ENCODE measurements at regions not wholly inside any gene's neighbourhood (a gene's known extent, or its start where the extent isn't known, plus 50 kb on each side); places are given as distances from the start of the nearest gene placed in this dataset.
A peak's percentile ranks its signal among the peaks of the same experiment; 100 is the strongest.

DNA sequence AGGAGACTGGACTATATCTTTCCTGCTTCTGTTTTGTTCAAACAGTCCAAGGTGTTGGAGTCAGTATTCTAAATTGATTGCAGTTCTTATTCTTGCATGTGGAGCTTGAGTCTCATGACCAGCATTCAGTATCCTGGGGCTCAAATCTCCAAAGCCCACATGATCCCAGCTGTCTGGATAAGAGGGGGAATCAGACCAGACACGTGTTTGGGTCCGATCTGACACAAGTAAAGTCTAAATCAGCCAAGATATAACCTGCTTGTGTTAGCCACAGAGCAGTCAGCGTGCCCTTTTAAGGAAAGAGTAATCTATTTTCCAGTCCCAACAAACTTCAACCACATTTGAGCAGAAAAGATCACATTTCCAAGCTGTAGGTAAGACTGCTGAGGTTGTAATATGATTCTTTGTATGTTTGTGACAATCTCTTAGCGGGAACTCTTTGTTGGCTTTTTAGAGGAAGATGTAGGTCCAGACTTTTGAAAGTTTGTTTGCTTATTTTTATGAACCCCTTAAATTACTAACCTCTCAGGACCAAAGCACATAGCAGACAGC, 334.6 kb downstream of the SLC4A3 start:
- DNase-seq, result no peak

DNA sequence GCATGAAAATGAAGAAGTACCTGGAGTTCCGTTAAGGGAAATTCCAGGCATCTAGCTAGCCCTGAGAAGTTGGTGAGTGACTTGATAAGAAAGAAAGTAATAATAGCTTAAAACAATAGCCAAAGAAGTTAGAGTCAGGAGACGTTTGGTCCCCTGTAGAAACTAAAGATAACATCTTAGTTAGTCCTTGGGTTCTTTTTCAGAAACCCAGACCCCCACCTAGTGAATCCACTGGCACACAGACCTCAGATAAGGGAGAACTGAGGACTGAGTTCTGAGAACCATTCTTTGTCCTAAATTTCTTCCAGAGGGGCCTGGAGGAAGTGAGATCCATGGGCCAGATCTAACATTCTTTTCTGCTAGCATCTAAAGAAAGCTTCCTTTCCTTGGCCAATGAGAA, 335.4 kb downstream of the SLC4A3 start:
- DNase-seq, result no peak

DNA sequence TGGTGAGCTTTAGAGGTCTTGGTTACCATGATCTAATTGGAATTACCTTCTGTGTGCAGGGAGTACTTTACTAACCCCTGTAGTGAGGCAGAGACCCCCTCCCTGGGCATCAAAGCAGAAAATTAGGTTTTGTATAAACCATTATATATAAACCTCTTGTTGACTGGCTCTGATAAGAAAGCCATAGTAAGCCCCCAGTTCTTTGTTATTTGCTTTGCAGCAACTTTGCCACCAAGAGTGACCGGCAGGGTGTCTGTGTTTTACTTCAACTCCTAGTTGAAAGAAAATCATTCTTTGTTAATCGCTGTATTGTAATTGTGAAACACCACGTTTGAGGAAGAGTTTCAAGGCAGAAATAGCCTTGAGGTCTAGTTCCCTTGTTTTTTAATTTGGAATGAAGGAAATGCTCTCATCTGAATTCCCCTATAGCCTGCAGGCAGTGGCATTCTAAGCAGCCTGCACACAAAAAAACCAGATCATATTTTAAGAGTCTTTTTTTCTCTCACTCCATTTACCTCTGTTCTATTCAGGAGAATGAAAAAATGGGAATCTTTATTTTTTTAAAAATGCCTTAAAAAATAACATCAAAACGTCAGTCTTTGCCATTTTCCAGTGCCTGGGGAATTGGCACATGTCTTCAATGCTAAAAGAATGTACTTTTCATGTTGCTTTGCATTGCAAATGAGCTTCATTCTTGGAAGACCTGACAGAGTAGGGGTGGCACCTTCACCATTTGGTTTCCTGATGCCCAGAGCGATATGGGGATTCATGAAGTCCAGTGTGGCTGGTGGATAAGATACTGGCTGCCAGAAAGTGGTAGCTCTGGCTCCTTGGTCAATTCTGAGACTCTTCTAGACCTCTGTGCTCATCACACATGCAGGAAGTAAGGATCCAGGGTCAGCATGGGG, 338.1 kb downstream of the SLC4A3 start:
- no peak for DNase-seq

DNA sequence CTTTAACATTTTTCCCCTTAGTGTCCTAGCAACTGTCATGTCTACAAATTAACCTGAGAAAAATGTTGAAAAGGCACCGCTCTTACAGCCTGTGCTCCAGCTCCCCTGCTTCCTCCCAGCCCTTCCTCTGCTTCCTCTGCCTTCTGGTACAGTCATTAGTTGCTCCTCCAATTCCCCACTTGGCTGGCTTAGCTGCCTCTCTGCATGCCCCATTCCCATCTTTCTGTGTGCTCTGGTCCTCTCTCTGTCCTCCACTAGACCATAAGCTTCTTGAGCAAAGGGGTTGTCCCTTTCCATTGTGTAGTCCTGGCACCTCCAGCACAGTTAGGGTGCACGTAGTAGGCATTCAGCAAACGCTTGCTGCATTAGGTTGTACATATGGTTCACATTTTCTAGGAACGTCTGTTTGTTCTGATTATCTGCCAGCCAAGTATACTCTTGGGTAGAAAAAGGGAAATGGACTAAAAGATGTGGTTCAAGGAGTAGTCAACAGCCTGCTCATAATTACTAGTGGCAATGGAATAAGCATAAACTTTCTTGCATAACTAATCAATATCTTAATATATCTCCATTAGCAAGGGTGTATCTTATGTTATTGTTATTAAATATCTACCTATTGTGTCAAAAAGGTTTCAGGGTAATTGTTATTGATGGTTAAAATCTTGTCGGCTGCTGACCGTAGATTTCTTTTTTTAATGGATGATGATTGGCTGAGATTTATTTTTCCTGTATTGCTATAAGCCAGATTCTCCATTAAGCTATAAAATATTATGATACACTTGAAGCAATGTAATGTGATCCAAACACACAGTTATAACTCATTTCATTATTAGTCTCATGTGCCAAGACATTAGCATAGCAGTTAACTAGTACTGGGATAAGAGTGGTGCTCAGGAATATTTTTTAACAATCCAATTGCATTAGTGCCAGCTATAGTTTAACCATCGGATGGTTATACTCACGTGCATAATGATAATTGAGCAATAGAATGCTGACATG, 340.1 kb downstream of the SLC4A3 start:
- no peak for DNase-seq

DNA sequence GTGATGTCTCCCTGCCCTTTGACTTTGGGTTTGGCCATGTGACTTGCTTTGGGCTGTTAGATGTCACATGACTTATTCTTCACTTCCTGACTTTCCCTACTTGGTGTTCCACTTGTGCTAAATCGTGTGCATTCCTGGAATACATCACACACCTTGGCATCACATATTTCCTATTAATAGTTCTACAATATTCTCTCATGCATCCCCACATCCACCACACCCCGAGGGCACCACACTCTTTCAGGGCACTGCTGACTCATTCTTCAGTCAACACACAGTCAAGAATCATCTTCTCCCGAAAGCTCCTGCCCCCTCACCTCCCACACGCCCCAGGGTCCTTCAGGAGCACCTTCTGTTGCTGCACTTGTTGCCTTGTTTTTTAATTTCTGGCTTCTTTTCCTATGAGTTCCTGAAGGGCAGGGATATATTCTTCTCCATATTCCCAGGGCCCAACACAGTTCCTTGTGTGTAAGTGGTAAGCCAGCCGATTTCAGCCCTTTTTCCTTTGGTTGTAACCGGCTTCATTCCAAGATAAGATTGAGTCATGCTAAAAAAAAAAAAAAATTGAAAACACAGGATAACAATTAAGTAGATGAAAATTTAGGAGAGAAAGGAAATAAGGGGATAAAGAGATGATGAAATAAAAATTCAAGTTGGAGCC, 341.4 kb downstream of the SLC4A3 start:
- DNase-seq, result no peak

DNA sequence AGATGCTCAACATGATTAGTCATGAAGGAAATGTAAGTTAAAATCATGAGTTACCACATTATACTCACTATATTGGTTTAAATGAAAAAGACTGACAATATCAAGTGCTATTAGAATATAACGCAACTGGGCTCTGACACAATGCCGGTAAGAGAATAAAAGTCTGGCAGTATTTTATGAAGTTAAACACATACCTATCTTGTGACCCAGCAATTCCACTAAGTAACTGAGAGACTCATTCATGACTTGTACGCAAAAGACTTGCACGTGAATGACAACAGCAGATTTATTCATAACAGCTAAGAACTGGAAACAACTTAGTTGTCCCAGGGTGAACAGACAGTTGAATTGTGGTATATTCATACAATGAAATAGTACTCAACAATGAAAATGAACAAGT, 342.1 kb downstream of the SLC4A3 start:
- DNase-seq, result no peak

DNA sequence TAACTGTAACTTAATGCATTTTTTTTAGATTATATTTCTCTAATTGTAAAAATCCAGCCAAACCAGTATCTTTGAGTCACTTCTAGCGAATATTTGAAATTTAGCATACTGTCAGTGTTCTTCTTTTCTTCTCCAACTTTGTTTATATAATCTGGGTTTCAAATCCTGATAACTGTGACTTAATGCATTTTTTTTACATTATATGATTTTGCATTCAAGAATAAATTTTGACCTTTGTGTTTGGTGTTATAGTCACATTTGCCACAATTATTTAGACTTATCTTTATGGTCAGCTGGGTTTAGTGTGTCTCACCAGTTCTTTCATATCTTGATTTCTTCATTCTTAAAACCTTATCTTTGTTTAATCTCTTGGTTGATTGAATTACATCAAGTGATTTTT, 345.7 kb downstream of the SLC4A3 start:
- DNase-seq, result no peak

DNA sequence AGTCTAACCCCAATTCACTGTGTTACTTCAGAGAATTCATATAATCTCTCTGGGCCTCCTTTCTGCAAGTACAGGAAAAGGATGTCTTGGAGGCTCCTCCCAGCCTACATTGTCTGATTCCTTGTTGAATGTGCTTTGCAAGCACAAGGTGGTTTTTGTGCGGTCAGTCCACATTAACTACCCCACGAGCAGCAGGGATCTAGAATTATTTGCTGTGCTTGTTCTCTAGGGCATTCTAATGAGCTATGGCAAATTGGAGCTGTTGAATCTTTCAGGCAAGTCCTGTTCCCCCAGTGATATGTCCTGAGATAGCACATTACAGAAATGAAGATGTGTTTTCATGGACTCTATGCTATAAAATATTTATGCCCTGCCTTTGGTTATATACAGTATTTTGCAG, 349.4 kb downstream of the SLC4A3 start:
- DNase-seq, result no peak

DNA sequence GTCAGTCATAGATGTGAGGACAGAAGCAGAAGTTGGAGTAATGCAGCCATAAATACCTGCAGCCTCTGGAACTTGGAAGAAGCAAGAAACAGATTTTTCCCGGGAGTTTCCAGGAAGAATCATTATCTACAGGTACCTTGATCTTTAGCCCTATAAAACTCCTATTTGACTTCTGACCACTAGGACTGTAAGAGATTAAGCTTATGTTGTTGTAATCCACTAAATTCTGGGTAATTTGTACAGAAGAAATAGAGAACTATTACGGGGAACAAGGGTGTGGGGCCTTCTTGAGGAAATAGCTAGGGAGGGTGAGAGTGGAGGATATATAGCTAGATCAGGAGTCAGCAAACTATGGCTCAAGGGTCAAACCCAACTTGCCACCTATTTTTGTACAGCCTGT, 353.2 kb downstream of the SLC4A3 start:
- DNase-seq, result no peak

DNA sequence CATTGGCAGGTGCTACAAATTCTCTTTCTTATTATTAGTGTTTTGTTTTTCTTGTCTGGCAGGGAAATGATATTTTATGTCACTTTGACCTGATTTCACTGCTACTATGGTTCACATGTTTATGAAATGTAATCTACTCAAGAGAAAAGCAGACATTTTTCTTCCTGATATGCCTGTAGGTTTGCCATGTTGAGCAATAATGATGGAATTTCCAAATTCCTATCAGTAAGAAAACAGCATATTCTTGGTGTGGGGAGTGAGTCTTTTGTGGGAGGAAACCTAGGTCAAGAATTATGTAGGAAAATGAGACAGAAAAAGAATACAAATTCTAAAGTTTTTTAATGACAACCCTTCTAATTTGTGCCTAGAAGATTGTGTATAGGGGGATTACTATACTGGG, 356.4 kb downstream of the SLC4A3 start:
- no peak for DNase-seq

DNA sequence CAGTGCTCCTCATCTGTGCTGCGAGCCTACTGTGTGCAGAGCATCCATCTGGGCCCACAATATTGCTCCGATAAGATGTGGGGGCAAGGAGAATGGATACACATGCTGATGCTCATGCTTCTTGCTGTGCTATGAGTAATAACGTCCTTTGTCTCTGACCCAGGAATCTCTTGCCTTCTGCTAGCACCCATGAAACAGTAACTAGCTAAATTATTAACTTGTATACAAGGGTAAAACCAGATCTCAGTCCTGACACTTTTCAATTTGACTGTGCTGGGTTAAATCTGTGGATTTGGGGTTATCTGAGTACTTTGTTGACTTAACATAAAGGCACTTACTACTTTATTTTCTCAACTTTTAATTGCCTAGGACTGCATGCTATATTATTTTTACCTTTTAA, 357.6 kb downstream of the SLC4A3 start:
- DNase-seq, result no peak

DNA sequence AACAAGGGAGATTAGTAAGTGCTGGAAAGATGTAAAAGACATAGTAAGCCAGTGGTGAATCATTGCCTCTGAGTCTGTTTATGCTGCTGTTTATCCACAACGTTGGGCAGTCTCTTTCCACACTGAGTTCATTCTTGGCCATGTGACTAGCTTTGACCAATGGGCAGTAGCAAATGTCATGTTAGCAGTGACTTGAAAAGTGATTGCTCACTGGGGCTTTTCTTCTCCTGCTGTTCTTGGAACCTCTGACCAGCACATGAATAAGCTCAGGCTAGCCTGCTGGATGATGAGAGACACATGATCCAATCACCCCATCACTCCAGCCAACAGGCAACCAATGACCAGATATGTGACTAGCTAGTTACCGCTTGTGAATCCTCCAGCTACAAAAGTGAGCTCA, 360.4 kb downstream of the SLC4A3 start:
- DNase-seq, result peak; percentile 8

DNA sequence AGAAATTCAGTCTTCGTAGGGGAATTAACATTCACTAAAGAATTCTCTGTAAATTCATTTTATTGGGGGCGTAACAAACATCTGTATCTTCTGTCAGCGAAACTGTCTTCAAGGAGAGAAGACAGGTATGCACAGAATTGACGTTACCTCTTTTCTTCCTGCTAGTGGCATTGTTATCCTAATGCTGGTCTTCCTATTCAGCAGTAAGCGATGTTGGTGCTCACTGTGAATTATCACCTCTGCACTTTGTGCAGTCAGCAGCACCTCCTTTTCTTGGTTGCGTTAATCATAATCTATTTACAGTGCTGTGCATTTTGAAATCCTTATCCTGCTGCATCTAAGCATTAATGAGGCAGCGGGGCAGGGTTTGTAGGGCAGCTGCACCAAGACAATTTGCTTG, 362.3 kb downstream of the SLC4A3 start:
- no peak for DNase-seq

DNA sequence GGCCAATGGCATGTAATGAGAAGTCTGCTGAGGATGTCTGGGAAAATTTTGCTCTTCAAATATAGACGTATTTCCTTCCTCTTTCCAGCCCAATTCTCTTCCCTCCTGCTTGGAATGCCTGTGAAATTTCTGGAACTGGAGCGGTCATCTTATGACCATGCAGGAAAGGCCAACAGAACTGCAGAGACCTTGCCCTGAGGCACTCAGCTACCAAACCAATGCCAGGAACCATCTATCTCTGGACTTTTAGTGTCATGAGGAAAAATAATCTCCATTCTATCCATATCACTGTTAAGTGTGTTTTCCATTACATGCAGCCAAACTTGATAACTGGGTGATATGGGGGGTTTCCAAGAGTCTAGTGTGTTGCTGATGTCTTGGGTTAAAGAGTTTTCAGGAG, 363.7 kb downstream of the SLC4A3 start:
- DNase-seq, result no peak

DNA sequence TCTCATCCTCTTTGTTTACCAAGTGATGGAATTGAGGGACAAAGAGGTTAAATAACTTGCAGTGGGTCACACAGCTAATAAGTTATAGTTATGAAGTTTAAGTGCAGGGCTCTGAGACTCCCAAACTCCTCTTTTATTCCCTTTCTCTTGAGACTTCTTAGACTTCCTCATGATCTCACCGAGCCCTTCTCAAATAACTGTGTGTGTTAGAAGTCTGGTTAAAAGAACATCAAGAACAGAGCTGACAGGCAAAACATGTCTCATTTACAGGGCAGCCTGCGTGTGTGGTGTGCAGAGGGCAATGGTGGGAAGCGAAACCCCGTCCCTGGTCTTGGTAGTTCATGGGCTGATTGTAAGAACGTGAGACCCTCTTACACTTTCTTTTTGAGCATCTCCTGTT, 368.0 kb downstream of the SLC4A3 start:
- no peak for DNase-seq

DNA sequence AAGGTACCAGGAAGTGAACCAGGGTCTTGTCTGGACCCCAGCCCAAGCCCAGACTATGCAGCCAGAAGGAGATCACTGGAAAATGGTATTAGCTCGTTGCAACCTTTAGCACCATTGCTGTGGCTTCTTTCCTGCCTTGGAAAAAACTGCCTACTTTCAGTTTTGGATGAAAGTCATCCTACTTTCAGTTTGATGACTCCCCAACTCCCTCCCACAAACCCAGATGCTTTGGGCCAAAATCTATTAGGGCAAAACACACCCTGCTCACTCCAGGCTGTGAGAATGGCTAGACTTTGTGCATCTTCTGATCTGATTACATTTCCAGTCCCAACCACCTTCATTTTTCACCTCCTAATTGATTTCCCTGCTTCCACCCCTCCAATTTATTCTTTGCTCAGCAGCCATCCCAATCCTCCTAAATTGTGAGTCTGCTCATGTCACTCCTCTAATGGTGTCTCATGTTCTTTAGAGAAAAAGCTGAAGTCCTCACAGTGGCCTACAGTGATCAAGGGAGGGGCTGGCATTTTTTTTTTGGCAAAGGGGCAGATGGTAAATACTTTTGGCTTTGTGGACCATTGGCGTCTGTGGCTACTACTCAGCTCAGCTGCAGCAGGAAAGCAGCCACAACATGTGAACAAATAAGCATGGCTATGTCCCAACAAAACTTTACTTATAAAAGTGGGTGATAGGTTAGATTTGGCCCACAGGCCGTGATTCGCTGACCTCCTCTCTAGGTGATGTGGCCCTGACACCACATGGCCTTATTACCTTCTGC, 368.7 kb downstream of the SLC4A3 start:
- no peak for DNase-seq

DNA sequence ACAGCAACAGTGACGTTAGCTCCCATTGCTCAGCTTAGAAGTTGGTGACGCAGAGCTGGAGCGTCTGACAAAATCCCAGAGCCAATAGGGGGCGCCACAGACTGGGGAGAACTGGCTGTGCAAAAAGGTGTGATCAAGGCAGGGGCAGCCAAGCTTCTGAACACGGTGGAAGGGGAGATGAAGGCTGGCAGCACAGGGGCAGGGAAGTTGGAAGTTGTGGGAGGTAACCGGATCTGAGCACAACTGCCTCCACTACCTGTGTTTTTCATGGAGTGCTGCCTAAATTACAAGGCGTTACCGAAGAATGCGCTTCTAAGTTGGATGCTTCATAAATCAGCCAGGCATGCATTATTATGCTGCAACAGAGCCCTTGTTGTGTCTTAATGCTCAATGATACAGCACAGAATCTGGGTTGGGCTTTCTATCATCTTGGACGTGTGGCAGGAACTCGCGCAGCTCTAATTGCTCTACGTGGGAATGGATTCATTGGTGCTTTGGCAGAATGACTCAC, 370.0 kb downstream of the SLC4A3 start:
- DNase-seq, result no peak

DNA sequence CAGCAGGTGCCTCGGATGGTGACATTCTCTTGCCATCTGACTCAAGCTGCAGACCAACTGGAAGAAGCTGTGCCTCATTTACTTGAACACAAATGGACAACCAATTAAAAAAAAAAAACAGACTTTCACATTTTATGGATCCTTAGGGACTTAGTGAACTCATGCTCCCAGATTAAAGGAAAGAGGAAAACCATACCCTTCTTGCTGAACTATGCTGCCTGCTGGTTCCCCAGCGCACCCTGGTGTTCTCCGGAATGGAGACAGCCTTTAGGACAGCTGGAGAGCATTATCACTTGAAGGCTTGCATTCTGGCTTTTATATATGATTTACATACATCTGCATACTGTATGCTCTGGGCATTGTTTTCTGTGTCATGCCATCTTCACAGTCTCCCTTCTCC, 370.7 kb downstream of the SLC4A3 start:
- no peak for DNase-seq

DNA sequence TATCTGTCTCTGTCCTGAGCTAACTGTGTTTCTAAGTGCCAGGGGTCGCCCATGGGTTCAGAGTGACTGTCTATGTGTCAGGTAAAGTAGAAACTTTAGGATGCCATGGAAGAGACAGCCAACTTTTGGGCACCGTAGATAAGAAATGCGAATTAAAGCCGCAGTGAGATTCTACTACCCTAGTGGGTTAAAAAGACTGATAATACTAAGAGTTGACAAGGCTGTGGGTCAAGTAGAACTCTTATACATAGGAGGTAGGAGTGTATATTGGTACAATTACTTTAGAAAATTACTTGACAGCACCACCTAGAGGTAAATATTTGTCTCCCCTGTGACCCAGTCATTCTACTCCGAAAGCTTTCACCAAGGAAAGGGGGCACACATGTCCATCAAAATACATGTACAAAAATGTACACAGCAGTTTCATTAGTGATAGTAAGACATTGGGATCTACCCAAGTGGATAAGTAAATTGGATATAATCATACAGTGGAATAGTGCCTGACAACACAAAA, 371.3 kb downstream of the SLC4A3 start:
- DNase-seq, result no peak

DNA sequence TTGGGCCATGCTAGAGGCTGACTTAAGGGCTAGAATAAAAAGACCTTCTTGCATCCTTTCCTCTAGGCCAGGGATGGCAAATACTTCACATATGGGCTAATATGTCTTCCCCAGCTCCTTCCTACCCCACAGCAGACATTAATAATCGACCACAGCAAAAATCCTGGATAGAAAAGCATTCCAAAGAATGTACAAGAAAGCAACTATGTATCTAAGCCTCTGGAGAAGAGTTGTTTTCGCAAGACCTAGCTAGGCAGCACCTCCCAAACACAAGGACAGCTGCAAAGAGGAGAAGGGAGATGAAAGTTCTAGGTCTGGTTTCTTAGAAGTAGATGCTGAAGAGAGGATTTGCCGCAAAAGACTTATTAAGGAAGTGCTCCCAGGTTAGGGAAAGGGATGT, 372.6 kb downstream of the SLC4A3 start:
- DNase-seq, result no peak

DNA sequence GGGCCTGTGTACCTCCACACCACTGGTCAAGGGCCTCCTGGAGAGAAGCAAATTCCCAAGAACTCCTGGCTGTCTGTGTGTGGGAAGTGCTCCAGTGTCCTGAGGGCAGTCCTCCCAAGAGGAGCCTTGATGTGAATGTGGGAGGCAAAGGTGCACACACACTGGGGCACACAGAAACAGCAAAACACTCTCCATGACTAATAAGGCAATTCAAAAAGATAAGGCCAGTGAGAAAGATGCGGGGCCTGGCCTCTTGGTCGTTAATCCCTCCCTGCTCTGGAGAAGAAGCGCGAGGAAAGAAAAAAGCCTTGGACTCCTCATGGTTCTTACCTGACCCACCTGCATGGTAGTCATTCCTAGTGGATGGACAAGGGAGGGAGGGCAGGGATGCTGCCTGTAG, 373.2 kb downstream of the SLC4A3 start:
- no peak for DNase-seq

DNA sequence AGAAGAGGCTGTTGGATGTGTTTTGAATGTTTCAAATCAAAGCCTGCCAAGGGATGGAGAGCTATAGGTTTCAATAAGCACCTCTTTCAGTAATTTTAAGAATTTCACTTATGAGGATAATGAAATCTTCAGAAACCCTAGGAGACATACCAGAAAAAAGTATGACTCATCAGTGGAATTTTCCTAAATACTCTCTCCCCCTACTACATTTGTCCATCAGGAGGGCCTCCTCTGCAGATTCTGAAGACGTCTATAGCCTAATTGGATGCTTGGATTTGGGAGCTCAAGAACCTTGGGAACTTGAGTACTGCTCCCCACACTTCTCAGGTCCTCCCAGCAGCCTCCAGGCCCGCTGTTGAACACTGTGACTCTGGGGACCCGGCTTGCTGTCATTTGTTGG, 374.3 kb downstream of the SLC4A3 start:
- no peak for DNase-seq

All from GOT3 (cell line).